KG1 (cell line): ENCODE measurements at regions not wholly inside any gene's neighbourhood (a gene's known extent, or its start where the extent isn't known, plus 50 kb on each side); places are given as distances from the start of the nearest gene placed in this dataset.

Experiments used
- DNase-seq: peaks from one replicate; lab custom pipeline; 2025; lab: John Stamatoyannopoulos, UW

GRCh38 chr10:117673230-117674010, 130.9 kb downstream of the EMX2 start:
- no peak for DNase-seq

GRCh38 chr10:117674201-117674600, 131.7 kb downstream of the EMX2 start:
- no peak for DNase-seq

DNA sequence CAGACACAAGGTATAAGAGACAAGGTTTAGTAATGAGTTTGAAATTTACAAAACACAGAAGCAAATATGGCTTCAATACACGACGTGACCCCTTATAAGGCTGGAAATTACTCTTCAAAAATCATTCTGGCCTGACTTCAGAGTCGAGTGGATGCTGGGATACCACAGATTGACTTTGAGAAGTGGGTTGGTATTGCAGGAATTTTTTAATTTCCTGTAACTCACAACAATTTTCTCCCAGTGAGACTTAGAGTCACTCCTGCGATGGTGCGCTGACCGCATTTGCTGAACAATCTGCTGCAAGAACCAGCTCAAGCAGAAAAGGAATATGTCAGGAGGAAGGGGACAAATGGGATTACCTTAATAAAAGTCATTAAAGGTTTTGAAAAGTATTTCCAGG, 132.1 kb downstream of the EMX2 start:
- no peak for DNase-seq

DNA sequence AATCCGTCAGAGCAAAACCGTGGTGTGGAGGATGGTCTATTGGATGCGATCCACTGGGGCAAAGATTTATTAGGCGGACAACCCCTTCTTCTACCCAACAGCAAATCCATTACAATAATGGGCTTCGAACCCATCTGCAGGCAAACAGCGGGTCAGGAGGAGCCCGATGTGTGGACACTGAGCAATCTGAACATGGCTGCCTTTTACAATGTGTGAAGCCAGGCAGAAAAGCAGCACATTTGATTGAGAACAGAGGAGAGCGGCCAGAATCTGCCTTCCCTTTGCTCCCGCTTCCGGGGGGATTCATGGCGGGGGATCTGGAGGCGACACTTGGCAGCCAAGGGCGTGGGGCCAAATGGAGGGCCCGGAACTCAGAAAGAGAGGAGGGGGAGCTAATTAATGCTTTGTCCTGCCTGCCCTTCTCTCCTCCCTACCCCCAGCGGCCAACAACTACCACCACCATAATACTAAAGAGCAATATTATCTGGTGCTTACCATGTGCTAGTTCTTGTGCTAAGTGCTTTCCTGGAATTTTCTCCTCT, 133.0 kb downstream of the EMX2 start:
- DNase-seq, result no peak

GRCh38 chr10:117677239-117677638, 134.7 kb downstream of the EMX2 start:
- no peak for DNase-seq

DNA sequence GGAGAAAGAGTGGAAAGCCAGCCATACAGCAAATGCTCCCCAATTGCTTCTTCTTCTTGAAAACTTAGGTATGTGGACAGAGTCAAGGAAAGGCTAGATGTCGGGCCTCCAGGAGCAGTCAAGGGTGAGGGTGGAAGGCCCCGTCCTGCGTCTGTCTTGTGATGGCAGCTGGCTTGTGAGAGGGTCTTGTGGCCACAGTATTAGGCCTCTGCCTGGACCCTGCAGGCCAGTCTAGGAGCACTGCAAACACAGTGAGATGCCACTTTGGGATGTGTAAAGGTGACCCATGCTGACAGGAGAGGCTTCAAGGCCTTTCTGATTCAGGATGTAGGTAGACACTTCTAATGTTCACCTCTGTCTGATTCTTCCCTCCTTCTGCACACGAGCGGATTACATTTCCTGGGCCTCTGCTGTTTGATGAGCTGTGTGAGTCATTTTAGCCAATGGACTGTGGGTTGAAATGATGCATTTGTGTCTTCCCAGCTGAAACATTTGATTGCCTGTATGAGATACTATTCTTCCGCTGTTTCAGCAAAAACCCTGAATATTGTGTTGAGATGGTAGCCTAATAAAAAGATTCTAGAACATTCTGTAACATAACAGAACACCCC, 135.4 kb downstream of the EMX2 start:
- no peak for DNase-seq

DNA sequence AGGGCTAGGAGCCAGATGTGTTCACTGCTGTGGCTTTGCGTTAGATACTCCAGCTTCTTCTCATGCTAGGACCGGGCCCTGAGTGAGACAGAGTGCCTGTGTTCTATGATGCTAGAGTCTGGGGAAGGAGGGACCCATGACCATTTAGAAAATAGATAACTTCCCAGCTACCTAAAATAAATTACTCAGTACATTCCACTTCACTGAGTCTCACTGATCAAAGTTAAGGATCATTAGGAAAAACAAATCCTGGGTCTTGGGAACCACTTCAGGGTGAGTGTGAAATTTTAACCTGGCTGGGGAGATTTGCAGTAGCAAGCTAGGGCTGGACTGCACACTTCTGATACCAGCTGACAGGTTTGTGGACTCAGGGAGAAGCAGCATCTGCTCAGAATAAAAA, 138.1 kb downstream of the EMX2 start:
- no peak for DNase-seq

GRCh38 chr10:117681104-117681503, 138.6 kb downstream of the EMX2 start:
- no peak for DNase-seq

GRCh38 chr10:117684046-117684610, 141.6 kb downstream of the EMX2 start:
- no peak for DNase-seq

DNA sequence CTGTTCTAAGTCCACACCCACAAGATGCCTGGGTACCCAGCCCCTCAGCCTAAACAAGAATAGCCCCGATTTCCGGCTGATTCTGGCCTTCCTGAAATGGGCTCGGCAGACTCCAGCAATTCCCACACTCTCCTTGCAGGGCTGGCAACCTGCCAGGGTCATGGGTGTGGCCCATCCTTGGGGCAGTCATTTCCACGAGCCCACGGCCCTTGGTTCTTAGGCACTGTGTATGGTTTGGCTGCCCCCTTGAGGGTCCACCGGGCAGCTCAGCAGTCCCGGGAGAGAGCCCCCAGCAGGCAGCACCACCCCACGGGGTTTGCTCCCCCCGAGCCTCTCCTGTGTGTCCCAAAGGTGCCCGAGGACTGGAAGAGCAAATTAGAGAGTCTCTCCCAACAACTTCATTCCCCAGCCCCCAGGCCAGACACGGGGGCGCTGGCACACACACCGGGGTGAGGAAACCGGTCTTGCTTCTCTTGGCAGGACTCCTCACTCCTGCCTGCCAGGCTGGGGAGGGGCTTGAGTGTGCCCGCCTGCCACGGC, 142.2 kb downstream of the EMX2 start:
- DNase-seq, result no peak

DNA sequence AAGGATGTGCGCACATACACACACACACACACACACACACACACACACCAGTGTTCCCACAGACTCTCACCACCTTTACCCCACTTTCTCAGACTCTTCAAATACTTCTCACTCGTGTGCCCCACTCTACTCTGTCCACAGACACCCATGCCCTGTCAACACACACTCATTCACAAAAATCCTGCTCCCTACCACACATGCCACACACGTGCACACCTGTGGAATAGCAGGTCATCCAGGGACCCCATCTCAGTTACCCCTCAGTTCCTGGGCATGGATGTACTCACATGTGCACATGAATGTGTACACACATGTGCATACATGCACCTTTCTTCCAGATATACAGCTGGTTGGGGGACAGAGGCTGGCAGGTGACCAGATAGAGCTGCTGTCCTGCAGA, 142.9 kb downstream of the EMX2 start:
- DNase-seq, result no peak

DNA sequence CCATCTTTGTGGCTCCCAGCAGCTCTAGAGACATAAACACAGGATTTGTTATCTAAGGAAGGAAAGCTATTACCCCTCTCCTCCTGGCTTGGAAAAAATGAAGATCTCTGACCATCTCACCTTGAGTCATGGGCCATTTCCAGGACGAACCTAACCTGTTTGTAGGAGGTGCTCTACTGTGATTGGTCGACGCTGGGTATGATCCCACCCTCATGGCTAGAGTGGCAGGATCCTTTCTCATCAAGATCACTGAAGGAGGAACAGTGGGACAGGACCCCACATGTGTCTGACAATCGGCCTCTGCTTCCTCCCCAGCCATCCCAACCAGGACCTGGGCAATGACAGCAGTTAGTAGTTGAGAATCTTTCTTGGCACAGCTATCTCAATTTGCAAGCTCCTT, 144.1 kb downstream of the EMX2 start:
- DNase-seq, result no peak

DNA sequence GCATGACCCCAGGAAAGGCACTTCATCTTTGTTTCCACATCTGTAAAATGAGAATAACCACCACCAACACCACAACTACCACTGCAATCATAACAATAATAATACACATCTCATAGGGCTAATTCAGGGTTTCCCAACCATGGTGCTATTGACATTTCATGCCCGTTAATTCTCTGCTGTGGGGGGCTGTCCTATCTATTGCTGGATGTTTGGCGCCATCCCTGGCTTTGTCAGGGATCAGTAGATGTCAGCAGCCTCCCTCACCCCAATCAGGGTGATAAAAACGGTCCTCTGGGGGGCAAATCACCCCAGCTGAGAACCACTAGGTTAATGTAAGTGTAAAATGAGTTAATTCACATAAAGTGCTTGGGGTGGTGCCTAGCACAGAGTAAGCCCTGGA, 145.8 kb downstream of the EMX2 start:
- DNase-seq, result no peak

DNA sequence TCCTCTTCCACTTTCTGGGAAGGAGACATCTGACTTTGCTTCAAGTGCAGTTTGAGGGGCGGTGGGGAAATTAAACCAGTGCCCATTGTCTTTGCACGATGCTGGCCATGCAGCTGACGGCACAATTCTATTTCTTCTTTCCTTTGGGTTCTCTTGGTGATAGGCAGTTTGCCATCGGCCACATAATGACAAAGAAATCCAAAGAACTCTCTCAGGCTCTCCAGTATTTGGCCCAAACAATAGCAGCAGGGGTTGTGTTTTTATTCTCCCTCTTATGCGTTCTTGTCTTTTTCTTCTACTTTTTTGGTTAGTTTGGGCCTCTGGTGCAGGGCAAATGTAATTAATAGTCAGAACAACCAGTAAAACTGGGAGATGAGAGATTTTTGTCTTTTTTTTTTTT, 147.0 kb downstream of the EMX2 start:
- no peak for DNase-seq

DNA sequence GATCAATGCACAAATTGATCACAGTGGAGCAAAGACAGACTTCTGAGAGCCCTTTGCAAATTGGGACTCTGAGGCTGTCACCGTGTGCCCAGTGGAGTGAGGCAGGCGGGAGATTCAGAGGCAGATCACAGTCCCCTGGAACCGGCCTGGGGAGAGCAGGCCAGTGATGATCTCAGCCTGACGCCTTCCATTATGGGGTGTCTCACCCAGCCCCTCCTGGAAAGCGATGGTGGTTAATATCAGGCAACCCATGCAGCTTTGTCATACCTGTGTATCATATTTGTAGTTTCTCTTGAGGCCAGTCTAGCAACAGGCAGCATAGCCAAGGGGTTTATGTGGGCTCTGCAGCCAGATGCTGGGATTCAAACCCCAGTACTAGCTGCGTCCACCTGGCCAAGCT, 147.8 kb downstream of the EMX2 start:
- DNase-seq, result no peak

GRCh38 chr10:117694190-117694589, 151.6 kb downstream of the EMX2 start:
- DNase-seq, result no peak

DNA sequence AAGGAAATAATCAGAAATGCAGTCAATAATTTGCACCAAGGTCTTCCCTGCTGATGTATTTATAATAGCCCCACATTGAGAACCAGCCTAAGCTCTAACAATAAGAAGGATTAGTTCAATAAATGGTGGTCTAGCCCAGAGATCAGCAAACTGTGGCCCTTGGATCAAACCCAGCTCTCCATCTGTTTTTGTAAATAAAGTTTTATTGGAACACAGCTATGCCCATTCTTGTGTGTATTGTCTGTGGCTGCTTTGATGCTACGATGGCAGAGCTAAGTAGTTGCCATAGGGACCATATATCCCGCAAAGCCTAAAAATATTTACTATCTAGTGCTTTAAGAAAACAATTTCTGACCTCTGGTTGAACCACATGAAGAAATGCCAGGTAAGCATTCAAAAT, 154.9 kb downstream of the EMX2 start:
- no peak for DNase-seq

DNA sequence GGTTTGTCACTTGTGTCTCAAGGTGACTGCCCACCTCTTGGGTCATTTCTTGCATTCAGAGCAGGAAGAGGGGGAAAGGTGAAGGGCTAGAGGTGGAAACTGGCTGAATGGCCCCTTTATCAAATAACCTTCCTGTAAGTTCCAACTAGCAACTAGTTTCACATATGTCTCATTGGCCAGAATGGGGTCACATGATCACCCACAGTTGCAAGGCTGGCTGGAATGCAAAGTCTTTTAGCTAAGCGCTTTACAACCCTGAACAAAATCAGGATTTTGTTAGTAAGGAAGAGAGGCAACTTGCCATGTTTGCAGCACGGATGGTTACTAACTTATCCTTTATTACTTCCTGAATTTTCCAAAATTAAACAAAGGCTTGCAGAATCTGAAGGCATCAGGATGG, 156.3 kb downstream of the EMX2 start:
- DNase-seq, result no peak

GRCh38 chr10:117699436-117700075, 157.0 kb downstream of the EMX2 start:
- DNase-seq, result no peak

- no peak for DNase-seq
Measured at GRCh38 chr10:117710181-117710798, 167.7 kb downstream of the EMX2 start.

DNA sequence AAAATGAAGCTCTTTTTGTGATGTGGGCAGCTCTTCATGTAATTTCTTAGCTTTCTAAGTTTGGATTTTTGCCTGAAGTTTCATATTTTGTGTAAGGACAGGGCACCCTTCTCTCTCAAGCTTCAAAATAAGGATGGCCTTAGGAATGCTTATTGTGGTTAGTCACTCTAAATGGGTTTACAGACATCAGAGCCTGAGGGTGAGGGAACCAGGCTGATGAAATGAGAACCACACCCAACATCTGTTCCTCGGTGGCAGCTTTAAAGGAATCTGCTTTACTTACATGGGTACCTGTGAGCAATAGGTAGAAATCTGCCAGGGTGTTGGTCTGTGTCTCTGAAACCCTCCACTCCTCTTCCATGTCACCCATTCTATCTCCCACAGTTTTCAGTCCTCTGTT, 174.3 kb downstream of the EMX2 start:
- no peak for DNase-seq
